Stimulated activated CD4-positive, alpha-beta T cell treated with anti-CD3 and anti-CD28 coated beads, Interleukin-1b, Interleukin-23, amount 100 ng/mL, for 48 hours (primary cell): ENCODE measurements at regions not wholly inside any gene's neighbourhood (a gene's known extent, or its start where the extent isn't known, plus 50 kb on each side); places are given as distances from the start of the nearest gene placed in this dataset.

Experiments used
- DNase-seq: peaks from one replicate; pipeline ENCODE4 v3.0.0-alpha.2; 2020

- no peak for DNase-seq
These were observed 51.4 kb upstream of the CHMP2B start for GRCh38 chr3:87175732-87176131.

- no peak for DNase-seq
These were observed 53.3 kb upstream of the CHMP2B start for GRCh38 chr3:87173776-87174175.

GRCh38 chr3:87173071-87173470 is 54.0 kb upstream of the CHMP2B start:
- no peak for DNase-seq

GRCh38 chr3:87167628-87168456 is 59.3 kb upstream of the CHMP2B start:
- DNase-seq: peak; percentile 2

GRCh38 chr3:87164245-87164644 is 62.9 kb upstream of the CHMP2B start:
- no peak for DNase-seq

- DNase-seq: no peak
These were observed 65.3 kb upstream of the CHMP2B start for GRCh38 chr3:87161851-87162250.

GRCh38 chr3:87161417-87161816 is 65.7 kb upstream of the CHMP2B start:
- no peak for DNase-seq

- no peak for DNase-seq
These were observed 66.1 kb upstream of the CHMP2B start for GRCh38 chr3:87161013-87161412.

GRCh38 chr3:87158823-87159222 is 68.3 kb upstream of the CHMP2B start:
- DNase-seq: no peak

GRCh38 chr3:87148020-87148419 is 79.1 kb upstream of the CHMP2B start:
- no peak for DNase-seq

GRCh38 chr3:87147562-87147961 is 79.5 kb upstream of the CHMP2B start:
- DNase-seq: no peak

GRCh38 chr3:87145553-87145952 is 81.6 kb upstream of the CHMP2B start:
- DNase-seq: no peak

GRCh38 chr3:87136066-87136596 is 91.0 kb upstream of the CHMP2B start:
- DNase-seq: no peak

GRCh38 chr3:87135412-87135811 is 91.7 kb upstream of the CHMP2B start:
- no peak for DNase-seq

- no peak for DNase-seq
These were observed 94.3 kb upstream of the CHMP2B start for GRCh38 chr3:87132801-87133200.

- no peak for DNase-seq
These were observed 99.1 kb upstream of the CHMP2B start for GRCh38 chr3:87128006-87128405.

GRCh38 chr3:87127281-87127680 is 99.8 kb upstream of the CHMP2B start:
- DNase-seq: no peak

- no peak for DNase-seq
These were observed 100.8 kb upstream of the CHMP2B start for GRCh38 chr3:87126321-87126720.

GRCh38 chr3:87125116-87125515 is 102.0 kb upstream of the CHMP2B start:
- no peak for DNase-seq

GRCh38 chr3:87122766-87123165 is 104.3 kb upstream of the CHMP2B start:
- no peak for DNase-seq

GRCh38 chr3:87121856-87122255 is 105.3 kb upstream of the CHMP2B start:
- no peak for DNase-seq

GRCh38 chr3:87120881-87121280 is 106.2 kb upstream of the CHMP2B start:
- DNase-seq: no peak

- DNase-seq: no peak
These were observed 106.9 kb upstream of the CHMP2B start for GRCh38 chr3:87120236-87120635.

- no peak for DNase-seq
These were observed 117.6 kb upstream of the CHMP2B start for GRCh38 chr3:87109465-87109864.
